Femur (tissue), 1 donor: ENCODE measurements at regions not wholly inside any gene's neighbourhood (a gene's known extent, or its start where the extent isn't known, plus 50 kb on each side); places are given as distances from the start of the nearest gene placed in this dataset.
A peak's percentile ranks its signal among the peaks of the same experiment; 100 is the strongest.
"Not testable (repeated sequence)": the region's sequence is repeated elsewhere in the genome, so short reads cannot be mapped to it uniquely, and the experiment has no call there.

Experiments
- DNase-seq: peaks from one replicate; pipeline ENCODE4 v3.0.0-alpha.2; 2017

- not testable (repeated sequence) for DNase-seq
Measured at GRCh38 chr2:90298983-90299382, 1607.5 kb downstream of the RPIA start.

DNA sequence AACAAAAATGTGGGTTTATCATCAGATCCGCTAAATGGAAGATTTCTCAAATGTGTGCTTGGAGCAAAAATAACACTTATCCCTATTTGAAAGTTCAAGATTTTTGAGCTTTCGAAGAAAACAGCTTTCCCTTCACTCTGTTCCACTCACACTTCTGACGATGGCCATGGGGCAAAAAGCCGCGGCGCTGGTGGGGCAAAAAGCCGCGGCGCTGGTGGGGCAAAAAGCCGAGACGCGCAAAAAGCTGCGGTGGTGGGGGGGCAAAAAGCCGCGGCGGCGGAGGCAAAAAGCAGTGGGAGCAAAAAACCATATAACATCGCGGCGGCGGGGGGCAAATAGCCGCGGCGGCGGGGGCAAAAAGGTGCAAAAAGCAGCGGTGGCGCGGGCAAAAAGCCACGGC lies 1631.5 kb downstream of the RPIA start:
- DNase-seq, result not testable (repeated sequence)

DNA sequence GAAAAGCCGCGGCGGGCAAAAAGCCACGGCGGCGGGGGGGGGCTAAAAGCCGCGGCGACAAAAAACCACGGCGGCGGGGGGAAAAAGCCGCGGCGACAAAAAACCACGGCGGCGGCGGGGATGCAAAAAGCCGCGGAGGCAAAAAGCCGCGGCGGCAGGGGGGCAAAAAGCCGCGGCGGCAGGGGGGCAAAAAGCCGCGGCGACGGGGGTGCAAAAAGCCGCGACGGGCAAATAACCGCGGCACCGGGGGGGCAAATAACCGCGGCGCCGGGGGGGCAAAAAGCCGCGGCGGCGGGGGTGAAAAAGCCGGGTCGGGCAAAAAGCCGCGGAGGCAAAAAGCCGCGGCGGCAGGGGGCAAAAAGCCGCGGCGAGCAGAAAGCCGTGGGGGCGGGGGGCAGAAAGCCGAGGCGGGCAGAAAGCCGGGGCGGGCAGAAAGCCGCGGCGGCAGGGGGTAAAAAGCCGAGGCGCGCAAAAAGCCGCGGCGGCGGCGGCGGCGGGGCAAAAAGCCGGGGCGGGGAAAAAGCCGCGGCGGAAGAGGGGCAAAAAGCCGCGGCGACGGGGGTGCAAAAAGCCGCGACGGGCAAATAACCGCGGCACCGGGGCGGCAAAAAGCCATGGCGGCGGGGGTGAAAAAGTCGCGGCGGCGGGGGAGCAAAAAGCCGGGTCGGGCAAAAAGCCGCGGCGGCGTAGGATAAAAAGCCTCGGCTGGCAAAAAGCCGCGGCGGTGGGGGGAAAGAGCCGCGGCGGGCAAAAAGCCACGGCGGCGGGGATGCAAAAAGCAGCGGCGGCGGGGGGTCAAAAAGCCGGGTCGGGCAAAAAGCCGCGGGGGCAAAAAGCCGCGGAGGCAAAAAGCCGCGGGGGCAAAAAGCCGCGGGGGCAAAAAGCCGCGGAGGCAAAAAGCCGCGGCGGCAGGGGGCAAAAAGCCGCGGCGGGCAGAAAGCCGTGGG lies 1632.4 kb downstream of the RPIA start:
- not testable (repeated sequence) for DNase-seq

GRCh38 chr2:90324672-90325071 lies 1633.2 kb downstream of the RPIA start:
- DNase-seq, result not testable (repeated sequence)

GRCh38 chr2:90325796-90326353 lies 1634.4 kb downstream of the RPIA start:
- DNase-seq, result not testable (repeated sequence)

- DNase-seq, result not testable (repeated sequence)
Measured at GRCh38 chr2:90355546-90355945, 1664.1 kb downstream of the RPIA start.

GRCh38 chr2:90359344-90359743 lies 1667.9 kb downstream of the RPIA start:
- peak; percentile 3 for DNase-seq

GRCh38 chr2:90359887-90360730 lies 1668.6 kb downstream of the RPIA start:
- DNase-seq, result peak; percentile 3

GRCh38 chr2:90360731-90361035 lies 1669.2 kb downstream of the RPIA start:
- not testable (repeated sequence) for DNase-seq
